ENCODE measurements at regions not wholly inside any gene's neighbourhood (a gene's known extent, or its start where the extent isn't known, plus 50 kb on each side); places are given as distances from the start of the nearest gene placed in this dataset.

DNA sequence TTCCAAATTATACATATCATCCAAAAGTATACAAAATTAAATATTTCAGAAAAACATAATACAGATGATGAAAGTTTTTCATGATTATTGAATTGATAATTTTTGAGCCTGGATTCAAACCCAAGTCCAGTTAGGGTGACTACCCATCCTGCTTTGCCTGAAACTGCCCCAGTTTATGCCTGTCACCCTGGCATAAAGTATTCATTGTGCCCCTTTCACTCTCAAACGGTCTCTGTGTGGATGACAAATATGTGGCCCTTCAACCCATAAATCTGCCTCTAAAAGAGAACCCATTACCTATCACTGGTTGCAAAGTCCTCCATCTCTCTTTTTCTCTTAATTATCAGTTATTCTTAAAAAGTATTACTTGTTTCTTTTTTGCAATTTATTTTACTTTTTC lies 553.7 kb upstream of the JARID2 start:
- H3K36me3 ChIP-seq (ENCODE audit: control insufficient read depth, insufficient read depth, low read length), result no peaks in the 10 kb centered on the region
- no peak overlapping the region for H3K4me3 ChIP-seq (ENCODE audit: low read depth, low read length)
- WGBS (ENCODE audit: insufficient coverage), result no CpG with 5 or more reads among the region's 1 CpG
- no peaks in the 10 kb centered on the region for H3K27me3 ChIP-seq (ENCODE audit: control insufficient read depth, insufficient read depth, low read length)
- H3K4me1 ChIP-seq (ENCODE audit: control insufficient read depth, insufficient read depth, low read length), result peaks cover 2% of the 10 kb centered on the region
- no peak for DNase-seq (ENCODE audit: low read depth in 4 of 6, low spot score in 6 of 6)
- H3K9me3 ChIP-seq (ENCODE audit: control insufficient read depth, insufficient read depth, low read length), result no peaks in the 10 kb centered on the region
- no peak overlapping the region for H3K27ac ChIP-seq (ENCODE audit: low read depth, low read length)

- 76% methylated on average over 6 of the region's 10 CpGs for WGBS (ENCODE audit: insufficient coverage)
- no peak overlapping the region for H3K4me3 ChIP-seq (ENCODE audit: low read depth, low read length)
- DNase-seq (ENCODE audit: low read depth in 4 of 6, low spot score in 6 of 6), result no peak
Observed at GRCh38 chr6:14693301-14694192, 552.3 kb upstream of the JARID2 start.

DNA sequence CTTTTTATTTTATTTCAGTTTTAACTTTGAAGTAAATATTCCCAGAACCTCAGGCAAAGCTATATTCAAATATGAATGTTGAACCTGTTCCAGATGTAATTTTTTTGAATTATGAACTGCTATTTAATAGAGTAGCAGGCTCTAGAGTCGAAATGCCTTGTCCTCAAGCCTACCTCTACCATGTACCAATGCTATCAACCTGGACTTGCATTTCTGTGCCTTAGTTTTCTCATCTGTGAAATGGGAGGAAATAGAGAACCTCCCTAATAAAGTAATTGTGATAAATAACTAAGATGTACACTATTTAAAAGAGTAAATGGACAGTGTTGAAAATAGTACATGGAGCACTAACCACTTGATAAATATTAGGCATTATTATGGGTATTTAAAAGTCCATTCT lies 551.6 kb upstream of the JARID2 start:
- Histone ChIP-seq H3K36me3 (ENCODE audit: control insufficient read depth, insufficient read depth, low read length) (no peaks in the 10 kb centered on the region), H3K4me3 (ENCODE audit: low read depth, low read length) (no peak overlapping the region), H3K4me1 (ENCODE audit: control insufficient read depth, insufficient read depth, low read length) (peaks cover 2% of the 10 kb centered on the region), H3K9me3 (ENCODE audit: control insufficient read depth, insufficient read depth, low read length) (no peaks in the 10 kb centered on the region), H3K27me3 (ENCODE audit: control insufficient read depth, insufficient read depth, low read length) (no peaks in the 10 kb centered on the region), H3K27ac (ENCODE audit: low read depth, low read length) (no peak overlapping the region)
- no CpG with 5 or more reads among the region's 1 CpG for WGBS (ENCODE audit: insufficient coverage)
- no peak for DNase-seq (ENCODE audit: low read depth in 4 of 6, low spot score in 6 of 6)

More at GRCh38 chr6:14693301-14694192, 552.3 kb upstream of the JARID2 start:
- Histone ChIP-seq H3K4me1 (ENCODE audit: control insufficient read depth, insufficient read depth, low read length) (peaks cover 2% of the 10 kb centered on the region), H3K27me3 (ENCODE audit: control insufficient read depth, insufficient read depth, low read length) (no peaks in the 10 kb centered on the region), H3K36me3 (ENCODE audit: control insufficient read depth, insufficient read depth, low read length) (no peaks in the 10 kb centered on the region), H3K27ac (ENCODE audit: low read depth, low read length) (no peak overlapping the region), H3K9me3 (ENCODE audit: control insufficient read depth, insufficient read depth, low read length) (no peaks in the 10 kb centered on the region)

GRCh38 chr6:14695579-14695978 lies 550.3 kb upstream of the JARID2 start:
- Histone ChIP-seq H3K4me1 (ENCODE audit: control insufficient read depth, insufficient read depth, low read length) (peaks cover 2% of the 10 kb centered on the region), H3K9me3 (ENCODE audit: control insufficient read depth, insufficient read depth, low read length) (no peaks in the 10 kb centered on the region), H3K4me3 (ENCODE audit: low read depth, low read length) (no peak overlapping the region), H3K27ac (ENCODE audit: low read depth, low read length) (no peak overlapping the region), H3K27me3 (ENCODE audit: control insufficient read depth, insufficient read depth, low read length) (no peaks in the 10 kb centered on the region), H3K36me3 (ENCODE audit: control insufficient read depth, insufficient read depth, low read length) (no peaks in the 10 kb centered on the region)
- WGBS (ENCODE audit: insufficient coverage), result 71% methylated on average over 6 of the region's 6 CpGs
- DNase-seq (ENCODE audit: low read depth in 4 of 6, low spot score in 6 of 6), result no peak

DNA sequence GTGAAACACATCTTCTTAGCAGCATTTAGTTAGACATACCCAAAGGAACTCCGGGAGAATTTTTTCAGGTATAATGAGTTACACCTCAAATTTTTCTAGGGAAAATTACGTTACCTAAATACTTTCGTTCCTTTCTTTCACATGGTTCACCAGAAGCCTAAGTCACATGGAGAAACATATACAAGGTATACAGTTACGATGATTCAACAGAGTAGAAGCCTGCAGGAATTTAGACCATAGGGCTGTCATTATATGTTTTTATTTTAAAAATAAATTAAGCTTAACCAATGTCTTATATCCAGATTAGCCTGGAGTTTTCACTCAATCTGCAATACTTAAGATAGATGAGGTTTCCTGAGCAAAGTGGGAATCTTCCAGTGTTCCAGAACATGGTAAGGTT lies 549.5 kb upstream of the JARID2 start:
- DNase-seq (ENCODE audit: low read depth in 4 of 6, low spot score in 6 of 6), result no peak
- no peaks in the 10 kb centered on the region for H3K9me3 ChIP-seq (ENCODE audit: control insufficient read depth, insufficient read depth, low read length)
- peaks cover 2% of the 10 kb centered on the region for H3K4me1 ChIP-seq (ENCODE audit: control insufficient read depth, insufficient read depth, low read length)
- no peaks in the 10 kb centered on the region for H3K36me3 ChIP-seq (ENCODE audit: control insufficient read depth, insufficient read depth, low read length)
- no CpG with 5 or more reads among the region's 4 CpGs for WGBS (ENCODE audit: insufficient coverage)
- no peak overlapping the region for H3K27ac ChIP-seq (ENCODE audit: low read depth, low read length)
- no peaks in the 10 kb centered on the region for H3K27me3 ChIP-seq (ENCODE audit: control insufficient read depth, insufficient read depth, low read length)
- no peak overlapping the region for H3K4me3 ChIP-seq (ENCODE audit: low read depth, low read length)

- no peak for DNase-seq (ENCODE audit: low read depth in 4 of 6, low spot score in 6 of 6)
- Histone ChIP-seq H3K27me3 (ENCODE audit: control insufficient read depth, insufficient read depth, low read length) (no peaks in the 10 kb centered on the region), H3K4me1 (ENCODE audit: control insufficient read depth, insufficient read depth, low read length) (peaks cover 2% of the 10 kb centered on the region), H3K4me3 (ENCODE audit: low read depth, low read length) (no peak overlapping the region), H3K36me3 (ENCODE audit: control insufficient read depth, insufficient read depth, low read length) (no peaks in the 10 kb centered on the region), H3K9me3 (ENCODE audit: control insufficient read depth, insufficient read depth, low read length) (no peaks in the 10 kb centered on the region), H3K27ac (ENCODE audit: low read depth, low read length) (no peak overlapping the region)
- no CpG with 5 or more reads among the region's 2 CpGs for WGBS (ENCODE audit: insufficient coverage)
Observed at GRCh38 chr6:14697427-14697826, 548.4 kb upstream of the JARID2 start.

- H3K4me1 ChIP-seq (ENCODE audit: control insufficient read depth, insufficient read depth, low read length), result no peaks in the 10 kb centered on the region
- no peak for DNase-seq (ENCODE audit: low read depth in 4 of 6, low spot score in 6 of 6)
- 100% methylated on average over 3 of the region's 8 CpGs for WGBS (ENCODE audit: insufficient coverage)
- H3K27me3 ChIP-seq (ENCODE audit: control insufficient read depth, insufficient read depth, low read length), result no peaks in the 10 kb centered on the region
- H3K27ac ChIP-seq (ENCODE audit: low read depth, low read length), result no peak overlapping the region
- no peaks in the 10 kb centered on the region for H3K9me3 ChIP-seq (ENCODE audit: control insufficient read depth, insufficient read depth, low read length)
- H3K36me3 ChIP-seq (ENCODE audit: control insufficient read depth, insufficient read depth, low read length), result no peaks in the 10 kb centered on the region
- H3K4me3 ChIP-seq (ENCODE audit: low read depth, low read length), result no peak overlapping the region
Observed at GRCh38 chr6:14699803-14700601, 545.9 kb upstream of the JARID2 start.

- no CpG with 5 or more reads among the region's 4 CpGs for WGBS (ENCODE audit: insufficient coverage)
- no peak for DNase-seq (ENCODE audit: low read depth in 4 of 6, low spot score in 6 of 6)
- H3K27me3 ChIP-seq (ENCODE audit: control insufficient read depth, insufficient read depth, low read length), result no peaks in the 10 kb centered on the region
- no peaks in the 10 kb centered on the region for H3K9me3 ChIP-seq (ENCODE audit: control insufficient read depth, insufficient read depth, low read length)
- H3K36me3 ChIP-seq (ENCODE audit: control insufficient read depth, insufficient read depth, low read length), result no peaks in the 10 kb centered on the region
- peaks cover 4% of the 10 kb centered on the region for H3K4me1 ChIP-seq (ENCODE audit: control insufficient read depth, insufficient read depth, low read length)
- H3K4me3 ChIP-seq (ENCODE audit: low read depth, low read length), result no peak overlapping the region
- no peak overlapping the region for H3K27ac ChIP-seq (ENCODE audit: low read depth, low read length)
Observed at GRCh38 chr6:14701946-14702345, 543.9 kb upstream of the JARID2 start.

GRCh38 chr6:14702678-14703077 lies 543.2 kb upstream of the JARID2 start:
- no CpG with 5 or more reads among the region's 5 CpGs for WGBS (ENCODE audit: insufficient coverage)
- H3K9me3 ChIP-seq (ENCODE audit: control insufficient read depth, insufficient read depth, low read length), result no peaks in the 10 kb centered on the region
- no peaks in the 10 kb centered on the region for H3K27me3 ChIP-seq (ENCODE audit: control insufficient read depth, insufficient read depth, low read length)
- peaks cover 4% of the 10 kb centered on the region for H3K4me1 ChIP-seq (ENCODE audit: control insufficient read depth, insufficient read depth, low read length)
- no peak for DNase-seq (ENCODE audit: low read depth in 4 of 6, low spot score in 6 of 6)
- no peak overlapping the region for H3K4me3 ChIP-seq (ENCODE audit: low read depth, low read length)
- no peaks in the 10 kb centered on the region for H3K36me3 ChIP-seq (ENCODE audit: control insufficient read depth, insufficient read depth, low read length)
- no peak overlapping the region for H3K27ac ChIP-seq (ENCODE audit: low read depth, low read length)
